Stimulated activated CD4-positive, alpha-beta T cell treated with anti-CD3 and anti-CD28 coated beads, Interleukin-4, amount 100 ng/mL, for 48 hours (primary cell): ENCODE measurements at regions not wholly inside any gene's neighbourhood (a gene's known extent, or its start where the extent isn't known, plus 50 kb on each side); places are given as distances from the start of the nearest gene placed in this dataset.

Experiments
- DNase-seq, 2 donors: peaks; one replicate each; pipeline ENCODE4 v3.0.0-alpha.2; 2020; ENCODE audit warnings: low read depth in 2 of 2

- DNase-seq = no peak
Observed at GRCh38 chrX:20863649-20864048, 510.6 kb upstream of the CNKSR2 start.

DNA sequence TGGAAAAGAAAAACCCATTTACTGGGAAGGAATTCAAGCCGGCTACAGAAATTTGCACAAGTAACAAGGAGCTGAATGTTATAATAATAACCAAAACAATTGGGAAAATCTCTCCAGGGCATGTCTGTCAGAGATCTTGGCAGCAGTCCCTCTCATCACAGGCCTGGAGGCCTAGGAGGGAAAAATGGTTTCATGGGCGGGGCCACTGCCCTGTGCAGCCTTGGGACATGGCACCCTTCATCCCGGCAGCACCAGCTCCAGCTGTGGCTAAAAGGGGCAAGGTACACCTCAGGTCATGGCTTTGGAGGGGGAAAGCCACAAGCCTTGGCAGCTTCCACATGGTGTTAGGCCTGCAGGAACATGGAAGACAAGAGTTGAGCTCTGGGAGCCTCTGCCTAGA, 513.1 kb upstream of the CNKSR2 start:
- no peak for DNase-seq

DNA sequence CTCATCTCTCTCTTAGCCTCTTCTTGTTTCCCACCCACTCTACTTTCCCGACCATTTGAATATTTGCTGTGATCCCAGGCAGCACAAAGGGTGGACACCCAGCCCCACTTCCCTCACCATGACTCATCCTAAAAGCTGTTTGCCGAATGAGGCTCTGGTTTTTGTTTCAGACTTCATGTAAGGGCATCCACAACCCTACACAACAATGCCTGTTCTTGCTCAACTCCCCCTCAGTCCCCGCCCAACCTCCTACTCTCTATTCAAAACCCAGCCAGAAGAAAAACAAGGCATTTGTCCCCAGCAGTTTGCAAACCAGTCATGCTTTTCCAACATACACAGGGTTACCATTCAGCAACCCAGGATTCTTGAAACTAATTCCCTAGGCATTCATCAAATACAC, 516.5 kb upstream of the CNKSR2 start:
- no peak for DNase-seq

- DNase-seq = no peak
Observed at GRCh38 chrX:20838477-20838876, 535.7 kb upstream of the CNKSR2 start.

DNA sequence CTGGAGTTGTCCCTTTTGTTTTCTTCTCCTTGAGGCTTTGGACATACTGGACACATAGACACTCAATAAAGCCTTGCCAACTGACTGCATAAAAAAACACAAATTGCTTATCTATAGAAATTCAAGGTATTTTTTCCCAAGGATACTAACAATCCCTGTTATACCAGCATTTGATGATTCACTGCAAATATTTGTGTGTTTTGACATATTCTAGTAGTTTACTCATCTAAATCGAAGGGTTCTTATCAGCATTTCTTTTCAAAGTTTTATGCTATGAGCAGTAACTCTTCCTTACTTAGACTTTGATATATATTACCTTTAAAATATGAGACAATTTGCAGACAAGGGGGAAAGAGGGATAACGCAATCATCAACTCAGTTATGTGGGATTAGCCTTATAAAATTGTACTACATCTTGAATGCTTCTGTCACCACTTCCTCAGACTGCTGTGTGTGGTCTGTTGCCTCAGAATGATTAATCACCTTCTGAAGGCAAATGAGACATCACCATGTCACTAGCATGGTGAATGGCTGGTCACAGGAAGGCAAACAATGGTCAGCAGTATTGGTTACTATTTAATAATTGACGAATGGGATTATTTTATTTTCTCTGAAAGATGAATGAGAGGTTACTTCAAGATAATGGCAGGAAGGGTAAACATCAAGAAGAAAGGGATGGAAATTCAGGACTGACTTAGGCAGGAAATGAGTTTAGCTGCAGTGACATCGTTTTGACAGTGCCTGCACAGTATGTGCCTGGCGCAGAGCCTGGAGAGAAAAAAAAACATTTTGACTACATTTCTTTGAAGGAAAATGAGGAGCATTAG, 544.3 kb upstream of the CNKSR2 start:
- no peak for DNase-seq

DNA sequence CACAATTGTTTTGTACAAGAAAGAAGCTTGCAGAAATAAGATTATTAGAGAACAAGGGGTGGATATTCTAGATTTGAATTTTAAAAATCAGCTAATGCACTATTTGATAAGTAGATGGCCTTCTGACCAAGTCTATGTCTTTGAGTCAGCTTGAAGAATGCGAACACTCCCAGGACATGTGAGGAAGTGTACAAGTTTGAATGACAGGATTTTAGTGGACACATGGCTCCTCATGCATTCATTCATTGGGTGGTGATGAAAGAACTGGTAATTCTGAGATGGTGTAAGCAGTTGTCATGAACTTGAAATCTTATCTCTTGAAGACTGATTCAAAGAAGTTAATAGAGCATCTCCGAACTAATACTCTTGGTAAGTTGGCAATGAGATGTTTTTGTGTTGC, 548.2 kb upstream of the CNKSR2 start:
- no peak for DNase-seq

GRCh38 chrX:20803971-20804370, 537.3 kb upstream of the RPS6KA3 start:
- DNase-seq = no peak

DNA sequence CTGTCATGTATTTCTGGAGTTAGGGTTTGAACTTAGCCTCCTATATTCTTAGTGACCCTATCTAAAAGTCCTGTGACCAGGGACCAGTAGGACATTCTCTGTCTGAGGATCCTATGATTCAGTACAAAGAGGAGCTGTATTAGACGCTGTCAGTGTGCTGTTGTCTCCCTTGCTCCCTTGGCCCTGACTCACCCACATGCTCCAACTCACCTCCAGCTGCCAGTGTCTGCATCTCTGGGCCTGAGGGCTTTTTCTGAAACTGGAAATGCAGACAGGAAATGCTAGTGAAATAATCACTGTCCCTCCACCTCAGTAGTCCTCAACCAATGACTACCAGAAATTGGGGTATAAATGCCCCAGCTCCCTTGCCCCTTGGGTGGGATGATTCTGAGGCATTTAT, 535.3 kb upstream of the RPS6KA3 start:
- DNase-seq = no peak

DNA sequence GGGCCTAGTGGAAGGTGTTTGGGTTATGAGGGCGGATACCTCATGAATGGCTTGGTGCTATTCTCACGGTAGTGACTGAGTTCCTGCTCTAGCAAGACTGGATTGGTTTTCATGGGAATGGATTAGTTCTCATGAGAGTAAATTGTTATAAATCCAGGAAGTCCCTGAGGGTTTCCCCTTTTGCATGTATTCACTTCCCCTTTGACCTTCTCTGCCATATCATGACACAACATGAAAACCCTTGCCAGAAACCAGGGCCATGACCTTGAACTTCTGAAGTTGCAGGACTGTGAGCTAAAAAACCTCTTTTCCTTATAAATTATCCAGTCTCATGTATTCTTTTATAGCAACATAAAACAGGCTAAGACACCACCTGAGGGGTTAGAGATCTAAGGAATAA, 529.7 kb upstream of the RPS6KA3 start:
- no peak for DNase-seq

DNA sequence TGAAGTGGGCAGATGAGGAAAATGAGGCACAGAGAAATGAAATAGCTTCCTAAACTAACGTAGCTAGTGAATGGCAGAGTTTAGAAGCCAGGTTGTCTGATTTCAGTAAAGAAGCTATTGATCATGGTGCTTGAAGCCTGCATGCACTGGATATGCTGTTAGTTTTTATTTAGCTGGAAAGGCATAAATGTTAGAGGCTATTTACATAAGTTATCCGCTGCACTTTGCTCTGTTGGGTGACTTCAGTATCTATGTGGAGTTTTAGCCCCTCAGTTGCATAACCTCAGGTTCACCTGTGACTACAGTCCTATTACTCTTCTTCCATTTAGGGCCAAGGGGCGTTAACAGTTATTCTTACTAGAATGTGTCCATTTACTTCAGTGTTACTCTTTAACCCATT, 522.4 kb upstream of the RPS6KA3 start:
- DNase-seq = no peak

- DNase-seq = no peak
Observed at GRCh38 chrX:20767346-20767745, 500.6 kb upstream of the RPS6KA3 start.

DNA sequence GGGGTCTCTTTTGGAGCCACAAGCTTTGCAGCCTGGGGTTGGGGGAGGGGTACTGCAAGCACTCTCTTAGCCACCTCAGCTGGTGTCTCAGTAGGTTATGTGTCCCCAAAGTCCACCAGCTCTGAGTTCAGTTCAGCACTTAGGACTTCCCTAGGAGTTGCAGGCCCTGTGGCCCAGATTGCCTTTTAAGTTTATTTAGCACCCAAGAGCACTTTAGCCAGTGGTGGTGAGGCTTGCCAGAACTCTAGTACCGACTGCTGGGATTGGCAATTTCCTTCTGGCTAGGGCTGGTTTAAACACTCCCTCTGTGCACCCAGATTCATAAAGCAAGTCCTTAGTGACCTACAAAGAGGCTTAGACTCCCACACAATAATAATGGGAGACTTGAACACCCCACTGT, 489.9 kb upstream of the RPS6KA3 start:
- no peak for DNase-seq

DNA sequence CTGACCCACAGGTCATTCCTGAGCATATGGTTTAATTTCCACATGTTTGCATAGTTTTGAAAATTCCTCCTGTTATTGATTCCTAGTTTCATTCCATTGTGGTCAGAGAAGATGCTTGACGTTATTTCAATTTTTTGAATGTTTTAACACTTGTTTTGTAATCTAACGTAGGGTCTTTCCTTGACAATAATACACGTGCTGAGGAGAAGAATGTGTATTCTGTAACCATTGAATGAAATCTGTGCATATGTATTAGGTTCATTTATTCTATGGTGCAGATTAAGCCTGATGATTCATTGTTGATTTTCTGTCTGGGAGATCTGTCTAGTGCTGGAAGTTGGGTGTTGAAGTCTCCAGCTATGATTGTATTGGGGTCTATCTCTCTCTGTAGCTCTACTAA, 486.4 kb upstream of the RPS6KA3 start:
- DNase-seq = no peak

GRCh38 chrX:20746690-20747089, 480.0 kb upstream of the RPS6KA3 start:
- no peak for DNase-seq

DNA sequence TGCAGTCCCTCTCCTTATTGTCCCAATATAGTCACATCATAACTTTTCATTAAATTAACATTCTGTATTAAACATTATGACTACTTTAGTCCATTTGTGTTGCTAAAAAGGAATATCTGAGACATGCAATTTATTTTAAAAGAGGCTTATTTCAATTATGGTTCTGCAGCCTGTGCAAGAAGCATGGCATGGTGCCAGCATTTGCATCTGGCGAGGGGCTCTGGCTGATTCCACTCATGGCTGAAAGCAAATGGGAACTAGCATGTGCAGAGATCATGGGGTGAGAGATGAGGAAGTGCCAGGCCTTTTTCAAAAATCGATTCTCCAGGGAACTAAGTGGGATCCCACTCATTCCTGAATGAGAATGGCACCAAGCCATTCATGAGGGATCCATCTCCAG, 476.3 kb upstream of the RPS6KA3 start:
- DNase-seq = no peak

- no peak for DNase-seq
Observed at GRCh38 chrX:20742106-20742505, 475.4 kb upstream of the RPS6KA3 start.

GRCh38 chrX:20740443-20740842, 473.7 kb upstream of the RPS6KA3 start:
- no peak for DNase-seq

DNA sequence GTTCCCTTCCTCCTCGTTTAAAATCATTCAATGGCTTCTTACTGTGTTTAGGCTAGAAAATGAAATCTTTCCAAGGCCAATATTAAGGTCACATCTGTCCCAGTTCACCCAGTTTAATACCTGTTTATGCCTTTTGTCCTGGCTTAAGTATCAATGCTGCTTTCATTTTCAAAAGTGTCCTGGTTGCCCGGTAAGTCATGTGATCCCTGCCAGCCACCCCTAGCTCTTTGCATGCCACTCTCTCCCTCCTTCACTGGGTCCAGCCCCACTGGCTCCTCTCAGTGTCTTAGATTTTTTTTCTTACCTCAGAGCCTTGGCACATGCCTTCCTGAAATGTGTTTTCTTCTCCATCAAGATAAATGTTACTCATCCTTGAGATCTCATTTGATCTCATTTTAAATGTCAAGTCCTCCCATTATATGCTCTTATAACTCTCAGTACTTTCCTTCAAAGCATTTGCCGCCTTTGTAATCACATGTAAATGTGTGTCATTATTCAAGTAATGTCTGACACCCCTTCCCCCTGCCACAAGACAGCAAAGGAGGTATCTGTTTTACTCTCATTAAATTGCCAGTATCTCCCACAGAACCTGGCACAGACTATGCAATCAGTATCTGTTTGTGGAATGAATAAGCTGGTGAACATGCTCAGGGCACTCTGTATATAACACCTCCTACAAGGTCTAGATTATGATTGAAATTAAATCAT, 472.5 kb upstream of the RPS6KA3 start:
- DNase-seq = no peak

DNA sequence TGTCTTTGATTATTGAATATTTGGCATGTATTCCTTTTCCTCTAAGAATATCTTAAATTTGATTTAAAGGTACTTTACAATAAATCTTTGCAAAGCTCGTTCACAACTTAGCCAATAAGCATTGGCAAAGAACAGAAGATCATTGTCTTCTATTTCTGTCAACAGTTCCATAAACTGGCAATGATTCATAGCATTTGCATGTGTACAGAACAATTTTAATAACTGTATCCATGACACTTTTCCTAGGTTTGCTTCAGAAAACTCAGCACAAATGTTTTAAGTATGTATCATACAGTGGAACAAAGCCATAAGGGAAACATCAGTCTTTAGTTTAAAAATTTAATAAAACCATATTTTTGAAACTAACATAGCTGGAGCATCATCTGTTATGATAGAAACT, 462.7 kb upstream of the RPS6KA3 start:
- DNase-seq = no peak

GRCh38 chrX:20727447-20727846, 460.7 kb upstream of the RPS6KA3 start:
- DNase-seq = no peak

DNA sequence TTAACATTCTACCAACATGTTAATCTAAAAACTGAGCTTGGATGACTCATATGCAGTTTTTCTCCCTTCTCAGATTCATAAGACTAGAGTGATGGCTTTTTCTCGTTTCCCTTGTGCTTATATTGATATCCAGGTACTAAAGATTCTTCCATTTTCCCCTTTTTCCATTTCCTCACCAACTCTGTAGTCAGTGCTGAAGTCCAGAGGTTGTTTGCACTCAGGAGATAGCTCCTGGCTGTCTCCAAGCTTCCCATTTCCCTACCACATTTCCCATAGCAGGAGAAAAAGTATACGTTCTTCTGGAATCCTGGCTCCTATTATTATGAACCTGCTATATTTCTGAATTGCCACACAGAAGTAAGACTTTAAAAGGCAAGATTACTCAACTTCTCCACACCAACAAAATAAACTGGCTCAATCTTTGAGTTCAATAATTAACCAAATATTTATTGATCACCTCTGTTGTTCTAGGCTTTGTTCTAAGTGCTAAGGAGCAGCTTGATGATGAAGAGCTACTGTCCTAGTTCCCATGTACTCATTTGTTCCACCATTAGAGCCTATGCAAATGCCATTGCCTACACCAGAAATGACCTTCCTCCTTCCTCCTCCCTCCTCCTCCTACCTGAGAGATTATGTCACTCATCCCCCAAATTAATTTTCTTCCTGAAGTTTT, 454.4 kb upstream of the RPS6KA3 start:
- DNase-seq = no peak

DNA sequence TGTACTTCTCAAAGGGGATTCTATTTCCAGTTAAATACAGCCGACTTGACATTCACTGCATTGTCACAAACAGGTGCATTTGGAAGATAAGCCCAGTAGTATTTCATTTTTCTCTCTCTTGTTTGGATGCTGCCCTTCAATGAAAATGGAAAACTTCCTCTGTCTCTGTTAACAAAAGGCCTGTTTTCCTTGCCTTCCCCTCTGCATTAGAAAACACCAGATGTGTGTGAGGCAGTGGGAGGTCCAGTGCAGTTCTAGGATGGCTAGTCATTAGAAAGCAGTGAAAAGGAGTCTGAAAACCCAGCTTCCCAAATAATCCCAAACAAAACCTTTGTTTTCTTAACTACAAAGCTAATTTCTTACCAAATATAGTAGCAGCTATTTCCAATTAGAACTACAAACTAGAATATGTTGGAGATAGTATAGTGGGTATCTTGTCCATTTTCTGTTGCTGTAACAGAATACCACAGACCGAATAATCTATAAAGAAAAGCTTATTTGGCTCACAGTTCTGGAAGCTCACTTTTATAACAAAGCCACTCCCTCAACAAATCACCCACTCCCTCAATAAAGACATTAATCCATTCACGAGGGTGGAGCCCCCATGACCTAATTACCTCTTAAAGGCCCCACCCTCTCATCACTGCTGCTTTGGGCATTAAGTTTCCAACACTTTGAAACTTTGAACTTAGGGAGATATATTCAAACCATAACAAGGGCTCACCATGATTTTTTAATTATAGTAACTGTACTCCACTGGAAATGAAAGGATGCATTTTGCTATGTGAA, 452.1 kb upstream of the RPS6KA3 start:
- DNase-seq = no peak
